Mucosa of rectum (tissue), 2 donors: ENCODE measurements at regions not wholly inside any gene's neighbourhood (a gene's known extent, or its start where the extent isn't known, plus 50 kb on each side); places are given as distances from the start of the nearest gene placed in this dataset.
"Not testable (repeated sequence)": the region's sequence is repeated elsewhere in the genome, so short reads cannot be mapped to it uniquely, and the experiment has no call there.

Experiments
- H3K27ac ChIP-seq, 2 donors: one replicate each; pipeline ENCODE4 v1.7.0; 2013; ENCODE audit warnings: inconsistent platforms in 2 of 2, low read depth in 2 of 2, low read length in 2 of 2
- H3K27me3 ChIP-seq, 2 donors: one replicate each; pipeline ENCODE4 v1.7.0; 2013; ENCODE audit warnings: low read length in 2 of 2; ENCODE audit not compliant: control insufficient read depth in 2 of 2, insufficient read depth in 2 of 2
- H3K36me3 ChIP-seq, 2 donors: one replicate each; pipeline ENCODE4 v1.7.0; 2013; ENCODE audit warnings: low read length in 2 of 2; ENCODE audit not compliant: control insufficient read depth in 2 of 2, insufficient read depth in 2 of 2
- H3K4me1 ChIP-seq, 2 donors: one replicate each; pipeline ENCODE4 v1.7.0; 2013; ENCODE audit warnings: low read length in 2 of 2, mild to moderate bottlenecking in 1 of 2; ENCODE audit not compliant: control insufficient read depth in 2 of 2, insufficient read depth in 2 of 2
- H3K4me3 ChIP-seq, 2 donors: one replicate each; pipeline ENCODE4 v1.7.0; 2013; ENCODE audit warnings: low read length in 2 of 2
- H3K9ac ChIP-seq, 2 donors: one replicate each; pipeline ENCODE4 v1.7.0; 2013; ENCODE audit warnings: low read length in 2 of 2, low read depth in 1 of 2, mild to moderate bottlenecking in 1 of 2
- H3K9me3 ChIP-seq, 2 donors: one replicate each; pipeline ENCODE4 v1.7.0; 2013; ENCODE audit warnings: low read length in 2 of 2; ENCODE audit not compliant: control insufficient read depth in 2 of 2
- donor health status: healthy.
- donor health status: Normal muscosa, but diverticular disease.

- H3K4me1 ChIP-seq, H3K9me3 ChIP-seq, H3K9ac ChIP-seq, H3K4me3 ChIP-seq, H3K36me3 ChIP-seq, H3K27me3 ChIP-seq, H3K27ac ChIP-seq: not testable (repeated sequence)
Measured at GRCh38 chr16:29264080-29264837, 142.3 kb downstream of the NPIPB11 start.

GRCh38 chr16:29262725-29263124 is 143.8 kb downstream of the NPIPB11 start:
- not testable (repeated sequence) for H3K27ac ChIP-seq, H3K4me3 ChIP-seq, H3K4me1 ChIP-seq

GRCh38 chr16:29261427-29262248 is 144.9 kb downstream of the NPIPB11 start:
- not testable (repeated sequence) for H3K27ac ChIP-seq, H3K4me1 ChIP-seq, H3K9ac ChIP-seq, H3K36me3 ChIP-seq, H3K9me3 ChIP-seq, H3K4me3 ChIP-seq, H3K27me3 ChIP-seq

More at GRCh38 chr16:29262725-29263124, 143.8 kb downstream of the NPIPB11 start:
- H3K36me3 ChIP-seq, H3K27me3 ChIP-seq, H3K9ac ChIP-seq, H3K9me3 ChIP-seq: not testable (repeated sequence)

GRCh38 chr16:29260683-29261426 is 145.7 kb downstream of the NPIPB11 start:
- H3K36me3 ChIP-seq, H3K4me3 ChIP-seq, H3K9ac ChIP-seq, H3K27me3 ChIP-seq, H3K4me1 ChIP-seq, H3K9me3 ChIP-seq, H3K27ac ChIP-seq: not testable (repeated sequence)

GRCh38 chr16:29259635-29260457 is 146.7 kb downstream of the NPIPB11 start:
- not testable (repeated sequence) for H3K36me3 ChIP-seq, H3K9me3 ChIP-seq, H3K4me3 ChIP-seq, H3K27me3 ChIP-seq, H3K9ac ChIP-seq, H3K27ac ChIP-seq, H3K4me1 ChIP-seq

- H3K9ac ChIP-seq, H3K27me3 ChIP-seq, H3K9me3 ChIP-seq, H3K36me3 ChIP-seq, H3K4me1 ChIP-seq, H3K27ac ChIP-seq, H3K4me3 ChIP-seq: not testable (repeated sequence)
Measured at GRCh38 chr16:29258946-29259634, 147.4 kb downstream of the NPIPB11 start.

GRCh38 chr16:29257419-29258336 is 148.8 kb downstream of the NPIPB11 start:
- not testable (repeated sequence) for H3K4me1 ChIP-seq

GRCh38 chr16:29256501-29256981 is 150.0 kb downstream of the NPIPB11 start:
- no peak overlapping the region for H3K27ac ChIP-seq
- no peaks in the 10 kb centered on the region for H3K27me3 ChIP-seq
- no peaks in the 10 kb centered on the region for H3K9me3 ChIP-seq
- no peak overlapping the region for H3K9ac ChIP-seq
- H3K4me3 ChIP-seq, result no peak overlapping the region
- no peaks in the 10 kb centered on the region for H3K36me3 ChIP-seq
- H3K4me1 ChIP-seq, result peaks cover 0 to 3% of the 10 kb centered on the region in 2 donors

More at GRCh38 chr16:29257419-29258336, 148.8 kb downstream of the NPIPB11 start:
- not testable (repeated sequence) for H3K9me3 ChIP-seq, H3K27ac ChIP-seq, H3K27me3 ChIP-seq, H3K36me3 ChIP-seq, H3K9ac ChIP-seq, H3K4me3 ChIP-seq
